BJ (cell line): ENCODE measurements at regions not wholly inside any gene's neighbourhood (a gene's known extent, or its start where the extent isn't known, plus 50 kb on each side); places are given as distances from the start of the nearest gene placed in this dataset.

Source experiments
- CTCF ChIA-PET: fragments of 350-600 bp; formaldehyde crosslinking; extraction: SDS; loops from one replicate; lab custom pipeline; 2021; ENCODE audit warnings: antibody characterized with exemption, inconsistent platforms; lab: Yijun Ruan, JAX
- POLR2A ChIA-PET: fragments of 300-600 bp; sonication (Branson Sonifier 250); formaldehyde crosslinking; extraction: SDS; loops from one replicate; lab custom pipeline; 2021; ENCODE audit warnings: antibody characterized with exemption; lab: Charles Lee
- DNase-seq: peaks from one replicate; pipeline ENCODE4 v3.0.0-alpha.2; 2011; ENCODE audit warnings: low read depth
- H3K27me3 ChIP-seq: 2 replicates; pipeline ENCODE4 v1.6.0; 2011; ENCODE audit warnings: low read length; ENCODE audit not compliant: control insufficient read depth, insufficient read depth
- H3K36me3 ChIP-seq: 2 replicates; pipeline ENCODE4 v1.5.1; 2011; ENCODE audit warnings: low read length; ENCODE audit not compliant: control insufficient read depth, insufficient read depth
- H3K4me3 ChIP-seq: 2 replicates; pipeline ENCODE4 v1.5.1; 2011; ENCODE audit warnings: low read depth, mild to moderate bottlenecking, control low read depth, low read length
- TF ChIP-seq, protein P1 (sequence below): IDR thresholded peaks from 2 replicates; pipeline ENCODE4 v1.5.1; 2011; ENCODE audit warnings: low read depth, mild to moderate bottlenecking, control low read depth, inconsistent platforms, low read length, moderate library complexity; ENCODE audit not compliant: insufficient read depth

DNA sequence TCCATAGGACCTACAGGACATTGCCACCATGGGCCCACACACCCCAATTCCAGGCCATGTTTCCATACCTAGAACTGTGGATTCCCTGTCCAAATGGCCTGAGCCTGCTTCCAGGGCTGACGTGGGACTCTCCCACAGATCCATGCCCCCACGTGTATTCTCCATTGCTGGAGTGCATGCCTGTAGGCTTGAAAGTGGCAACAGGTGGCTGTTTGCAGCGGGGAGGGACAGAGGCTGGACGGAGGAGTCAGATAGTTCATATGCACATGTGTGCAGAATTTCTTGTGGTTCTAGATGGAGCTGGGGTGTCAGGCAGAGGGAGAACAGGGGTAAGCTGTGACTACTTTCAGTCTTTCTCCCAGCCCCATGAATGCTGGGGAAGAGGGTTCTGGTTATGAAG lies 285.7 kb upstream of the ANKRD55 start:
- Histone ChIP-seq H3K27me3 (peaks cover 7% of the 10 kb centered on the region), H3K36me3 (no peaks in the 10 kb centered on the region), H3K4me3 (no peak overlapping the region)
- CTCF ChIA-PET, result no interaction called here
- DNase-seq, result no peak
- TF ChIP-seq, protein P1, sequence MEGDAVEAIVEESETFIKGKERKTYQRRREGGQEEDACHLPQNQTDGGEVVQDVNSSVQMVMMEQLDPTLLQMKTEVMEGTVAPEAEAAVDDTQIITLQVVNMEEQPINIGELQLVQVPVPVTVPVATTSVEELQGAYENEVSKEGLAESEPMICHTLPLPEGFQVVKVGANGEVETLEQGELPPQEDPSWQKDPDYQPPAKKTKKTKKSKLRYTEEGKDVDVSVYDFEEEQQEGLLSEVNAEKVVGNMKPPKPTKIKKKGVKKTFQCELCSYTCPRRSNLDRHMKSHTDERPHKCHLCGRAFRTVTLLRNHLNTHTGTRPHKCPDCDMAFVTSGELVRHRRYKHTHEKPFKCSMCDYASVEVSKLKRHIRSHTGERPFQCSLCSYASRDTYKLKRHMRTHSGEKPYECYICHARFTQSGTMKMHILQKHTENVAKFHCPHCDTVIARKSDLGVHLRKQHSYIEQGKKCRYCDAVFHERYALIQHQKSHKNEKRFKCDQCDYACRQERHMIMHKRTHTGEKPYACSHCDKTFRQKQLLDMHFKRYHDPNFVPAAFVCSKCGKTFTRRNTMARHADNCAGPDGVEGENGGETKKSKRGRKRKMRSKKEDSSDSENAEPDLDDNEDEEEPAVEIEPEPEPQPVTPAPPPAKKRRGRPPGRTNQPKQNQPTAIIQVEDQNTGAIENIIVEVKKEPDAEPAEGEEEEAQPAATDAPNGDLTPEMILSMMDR, result no peak
- POLR2A ChIA-PET, result no interaction called here

DNA sequence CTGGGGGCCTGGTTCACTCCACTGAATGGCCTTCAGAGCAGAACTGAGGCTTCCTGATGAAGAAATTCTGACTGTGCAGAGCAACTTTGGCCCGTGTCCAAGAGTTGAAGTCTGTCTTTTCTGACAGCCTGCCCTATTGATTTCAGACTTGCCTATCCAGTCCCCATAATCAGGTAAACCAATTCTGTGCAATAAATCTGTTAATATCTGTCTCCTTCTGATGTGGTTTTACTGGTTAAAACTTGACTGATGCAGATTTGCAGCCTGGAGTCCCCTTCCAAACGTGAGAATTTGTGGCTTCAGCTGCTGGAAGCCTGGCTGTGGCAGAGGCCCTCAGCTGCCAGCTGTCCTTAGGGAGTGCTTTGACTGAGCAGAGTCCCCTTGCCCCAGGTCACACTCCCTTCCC lies 283.9 kb upstream of the ANKRD55 start:
- CTCF ChIA-PET, result interaction anchor here (1.0 kb wide), 1 partner anchor 16 kb away, joined by 3 read pairs; no protein-coding TSS in a partner anchor
- H3K4me3 ChIP-seq, result no peak overlapping the region
- TF ChIP-seq, protein P1, result no peak
- POLR2A ChIA-PET, result no interaction called here
- H3K36me3 ChIP-seq, result no peaks in the 10 kb centered on the region
- no peak for DNase-seq
- peaks cover 7% of the 10 kb centered on the region for H3K27me3 ChIP-seq

DNA sequence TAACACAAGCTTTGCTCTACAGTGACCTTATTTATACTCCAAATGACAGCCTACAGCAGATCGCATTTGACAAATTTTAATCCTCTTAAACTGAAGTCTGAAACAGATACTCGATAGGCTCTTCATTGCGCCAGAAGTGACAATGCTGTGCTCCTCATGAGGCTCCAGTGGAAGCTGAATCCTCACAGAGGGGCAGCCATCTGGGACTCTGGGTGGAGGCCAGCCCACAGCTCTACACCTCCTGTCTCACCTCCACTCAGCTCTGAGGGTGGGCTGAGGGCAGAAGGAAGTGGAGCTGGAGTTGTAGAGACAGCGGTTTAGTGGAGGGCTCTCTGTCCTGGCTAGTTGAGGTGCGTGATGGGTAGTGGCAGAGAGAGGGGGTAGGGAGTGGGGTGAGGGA lies 283.3 kb upstream of the ANKRD55 start:
- H3K36me3 ChIP-seq, result no peaks in the 10 kb centered on the region
- peaks cover 7% of the 10 kb centered on the region for H3K27me3 ChIP-seq
- no peak overlapping the region for H3K4me3 ChIP-seq
- no peak for DNase-seq
- POLR2A ChIA-PET, result no interaction called here
- CTCF ChIA-PET, result no interaction called here
- TF ChIP-seq, protein P1, result no peak

DNA sequence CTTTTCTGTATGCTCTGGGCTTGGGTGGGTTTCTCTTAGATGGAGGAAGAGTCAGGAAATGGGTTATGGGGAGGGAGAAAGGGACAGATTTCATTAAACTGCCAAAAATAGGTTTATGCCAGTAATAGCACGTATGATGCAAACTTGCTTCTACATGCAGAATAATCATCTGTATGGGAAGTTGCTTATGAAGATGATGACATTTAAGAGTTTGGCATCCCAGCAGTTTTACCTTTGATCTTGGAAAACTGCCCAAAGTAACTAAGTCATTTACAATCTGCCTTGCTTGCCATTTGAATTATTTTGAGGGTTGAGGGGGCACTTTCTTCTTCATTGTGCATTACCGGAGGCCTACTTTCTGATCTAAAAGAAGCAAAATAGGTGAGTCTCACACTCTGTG lies 282.9 kb upstream of the ANKRD55 start:
- ChIA-PET CTCF (no interaction called here), POLR2A (no interaction called here)
- DNase-seq, result no peak
- Histone ChIP-seq H3K36me3 (no peaks in the 10 kb centered on the region), H3K27me3 (peaks cover 7% of the 10 kb centered on the region), H3K4me3 (no peak overlapping the region)
- TF ChIP-seq, protein P1, result no peak

DNA sequence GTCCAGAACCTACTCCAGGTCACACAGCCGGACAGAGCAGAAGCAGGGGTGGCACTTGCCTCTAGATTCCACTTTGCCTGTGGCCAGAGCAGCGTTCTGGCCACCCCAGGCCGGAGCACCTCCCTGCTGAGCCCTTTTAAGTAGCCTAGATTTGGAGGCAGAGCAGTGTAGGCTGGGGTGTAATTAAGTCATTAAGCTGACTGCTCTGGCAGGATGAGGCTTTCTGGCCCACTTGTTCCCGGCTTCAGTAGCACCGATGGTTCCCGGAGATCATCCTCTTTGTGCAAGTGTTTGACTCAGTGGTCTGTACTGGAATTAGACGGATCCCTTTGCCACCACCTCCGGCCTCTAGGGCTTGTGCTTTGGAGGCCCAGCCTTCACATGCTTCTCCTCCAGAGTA lies 281.9 kb upstream of the ANKRD55 start:
- no peaks in the 10 kb centered on the region for H3K36me3 ChIP-seq
- DNase-seq, result no peak
- POLR2A ChIA-PET, result interaction anchor here (0.6 kb wide), 1 partner anchor 178 kb away, joined by 4 read pairs; no protein-coding TSS in a partner anchor
- TF ChIP-seq, protein P1, result no peak
- CTCF ChIA-PET, result interaction anchor here (1.1 kb wide), 1 partner anchor 244 kb away, joined by 3 read pairs; no protein-coding TSS in a partner anchor
- no peak overlapping the region for H3K4me3 ChIP-seq
- H3K27me3 ChIP-seq, result peaks cover 5% of the 10 kb centered on the region
